HG03066 (cell line): ENCODE measurements at regions not wholly inside any gene's neighbourhood (a gene's known extent, or its start where the extent isn't known, plus 50 kb on each side); places are given as distances from the start of the nearest gene placed in this dataset.

Source experiments
- ATAC-seq: cut with Tn5 transposase; IDR thresholded peaks from one replicate; pipeline ENCODE4 v1.9.1; 2021; ENCODE audit warnings: low read depth; ENCODE audit not compliant: unreplicated experiment

DNA sequence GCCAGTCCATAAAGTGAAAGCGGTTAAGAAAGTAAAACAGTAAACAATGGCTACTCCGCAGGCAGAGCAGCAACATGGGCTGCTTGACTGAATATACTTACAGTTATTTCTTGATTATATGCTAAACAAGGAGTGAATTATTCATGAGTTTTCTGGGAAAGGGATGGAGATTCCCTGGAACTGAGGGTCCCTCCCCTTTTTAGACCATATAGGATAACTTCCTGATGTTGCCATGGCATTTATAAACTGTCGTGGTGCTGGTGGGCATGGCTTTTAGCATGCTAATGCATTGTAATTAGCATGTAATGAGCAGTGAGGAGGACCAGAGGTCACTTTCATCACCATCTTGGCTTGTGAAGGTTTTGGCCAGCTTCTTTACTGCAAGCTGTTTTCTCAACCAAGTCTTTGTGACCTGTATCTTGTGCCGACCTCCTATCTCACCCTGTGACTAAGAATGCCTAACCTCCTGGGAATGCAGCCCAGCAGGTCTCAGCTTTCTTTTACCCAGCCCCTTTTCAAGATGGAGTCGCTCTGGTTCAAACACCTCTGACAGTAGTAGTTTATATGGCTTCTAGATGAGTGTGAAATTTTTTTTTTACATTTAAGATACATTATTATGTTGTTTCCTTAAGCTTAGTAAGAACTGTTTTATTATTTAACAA lies 514.8 kb upstream of the TENM3 start:
- no peak for ATAC-seq

DNA sequence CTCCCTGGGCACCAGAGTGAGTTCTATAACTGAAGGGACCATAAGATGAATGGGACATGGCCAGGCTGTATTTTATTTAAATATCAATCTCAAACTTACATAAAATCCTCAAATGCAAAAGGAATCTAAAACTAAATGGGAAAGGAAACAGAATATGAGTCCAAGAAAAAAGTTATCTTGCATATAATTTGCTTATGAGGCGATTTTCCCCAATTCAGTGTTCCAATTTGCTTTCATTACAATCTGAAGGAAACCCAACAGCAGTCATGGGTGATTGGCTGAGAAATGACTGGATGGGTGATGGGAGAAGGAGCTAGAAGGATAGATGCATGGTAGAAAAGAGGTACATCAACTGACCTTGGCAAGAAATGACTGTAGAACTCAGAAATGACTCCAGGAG lies 511.3 kb upstream of the TENM3 start:
- no peak for ATAC-seq

DNA sequence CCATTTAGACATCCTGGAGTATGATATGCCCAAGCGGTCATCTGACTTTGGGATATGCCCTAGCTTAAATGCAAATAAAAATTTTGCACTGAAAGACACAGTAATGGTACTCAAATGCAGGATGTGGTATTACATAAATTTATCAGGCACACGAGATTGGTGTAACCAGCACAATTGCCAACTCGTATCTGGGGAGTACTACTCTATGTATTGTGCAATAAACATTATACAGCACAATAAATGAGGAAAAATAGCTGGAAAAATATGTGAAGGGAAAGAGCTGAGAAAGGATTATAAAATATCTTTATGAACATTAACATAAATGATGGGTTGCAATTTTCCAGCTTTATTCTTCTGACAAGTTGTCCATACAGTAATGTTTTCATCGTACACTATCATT lies 505.5 kb upstream of the TENM3 start:
- ATAC-seq = no peak

DNA sequence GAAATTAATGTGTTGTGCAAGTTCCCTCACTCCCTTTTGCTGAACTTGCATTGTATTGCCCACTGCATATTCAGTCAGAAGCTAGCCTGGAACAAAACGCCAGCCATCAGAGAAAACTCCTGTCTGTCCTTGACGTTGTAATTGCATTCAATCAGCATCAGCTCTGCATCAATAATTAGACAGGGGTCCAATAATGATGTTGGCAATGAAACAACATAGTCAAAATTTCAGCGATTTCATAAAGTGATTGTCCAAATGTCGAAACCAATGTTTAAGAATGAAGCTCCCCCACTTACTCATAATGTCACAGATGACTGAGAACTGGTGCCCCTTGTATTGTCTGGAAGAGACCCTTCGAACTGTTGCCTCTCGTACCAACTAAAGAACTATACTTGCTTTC lies 504.2 kb upstream of the TENM3 start:
- no peak for ATAC-seq

GRCh38 chr4:181741513-181741912 lies 501.7 kb upstream of the TENM3 start:
- no peak for ATAC-seq

GRCh38 chr4:181745933-181746625 lies 497.1 kb upstream of the TENM3 start:
- no peak for ATAC-seq

DNA sequence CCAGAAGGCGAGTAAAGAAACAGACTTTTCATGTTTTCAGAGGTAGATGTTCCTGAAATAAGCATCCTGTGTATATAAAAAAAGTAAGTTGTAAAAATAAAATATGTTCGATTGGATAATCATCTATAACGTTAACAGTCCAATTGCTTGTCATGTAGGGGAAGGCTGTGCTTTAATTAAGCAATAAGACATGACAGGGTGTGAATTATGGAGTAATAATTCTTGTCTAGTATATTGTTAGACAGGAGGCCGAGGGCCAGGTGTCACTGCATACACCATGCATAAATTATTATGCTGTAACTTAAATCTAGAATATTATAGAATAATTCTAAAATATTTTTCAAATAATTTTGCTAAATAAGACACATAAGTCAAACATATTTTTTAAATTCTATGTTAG lies 494.6 kb upstream of the TENM3 start:
- ATAC-seq = no peak

DNA sequence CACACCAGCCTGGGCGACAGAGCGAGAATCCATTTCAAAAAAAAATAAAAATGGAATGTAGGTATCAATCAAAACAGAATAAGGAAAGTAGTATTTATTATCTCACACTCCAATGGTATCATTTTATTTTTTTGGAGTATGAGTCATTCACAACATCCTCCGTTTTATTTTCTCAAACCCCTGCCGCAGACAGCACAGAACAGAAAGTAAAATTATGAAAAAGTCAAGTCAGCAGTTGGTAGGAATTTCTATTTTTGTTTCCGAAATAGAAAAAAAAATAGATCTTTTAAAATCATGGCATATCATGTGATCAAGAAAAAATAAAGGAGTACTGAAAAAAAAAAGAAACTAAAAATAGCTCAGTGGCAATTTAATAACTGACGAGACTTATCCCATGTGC lies 490.7 kb upstream of the TENM3 start:
- ATAC-seq = no peak

DNA sequence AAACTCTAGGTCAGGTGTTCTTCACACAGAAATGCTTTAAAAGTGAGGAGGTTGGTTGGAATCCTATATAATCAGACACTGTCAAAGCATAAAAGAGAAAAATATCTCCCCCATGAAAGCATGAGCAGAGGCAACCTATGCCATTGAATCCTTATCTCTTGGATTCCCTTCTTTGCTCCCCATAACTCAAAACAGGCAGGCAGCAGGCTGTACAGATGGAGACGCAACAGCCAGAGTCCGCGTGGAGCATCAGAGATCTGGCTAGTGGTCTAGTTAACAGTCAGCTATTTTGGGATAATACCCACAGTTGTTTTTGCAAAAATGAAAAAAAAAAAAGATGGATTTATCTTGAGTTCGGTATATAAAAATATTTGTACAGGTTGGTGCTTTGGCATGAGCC lies 490.0 kb upstream of the TENM3 start:
- ATAC-seq = no peak

DNA sequence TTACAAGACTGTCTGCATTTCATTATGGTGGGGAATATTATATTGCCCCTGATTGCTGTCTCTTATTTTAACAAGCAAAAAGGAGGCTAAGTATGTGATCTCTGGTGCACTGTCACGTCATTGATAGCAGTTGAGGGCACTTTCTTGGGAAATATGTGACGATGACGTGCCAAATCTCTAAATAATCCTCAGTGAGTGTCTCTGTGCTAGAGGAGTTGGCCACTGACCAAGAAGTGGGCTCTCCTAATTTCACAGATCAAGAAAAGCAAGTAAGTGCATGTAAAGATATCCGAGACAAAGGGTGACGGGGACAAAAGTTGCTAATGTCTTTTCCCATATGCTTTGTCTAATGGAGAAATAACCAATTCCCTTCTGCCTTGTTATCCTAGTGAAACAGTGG lies 487.4 kb upstream of the TENM3 start:
- no peak for ATAC-seq

GRCh38 chr4:181756451-181757095 lies 486.6 kb upstream of the TENM3 start:
- ATAC-seq = no peak

GRCh38 chr4:181757098-181757497 lies 486.1 kb upstream of the TENM3 start:
- ATAC-seq = no peak

GRCh38 chr4:181757910-181758660 lies 485.1 kb upstream of the TENM3 start:
- no peak for ATAC-seq

- no peak for ATAC-seq
Observed at GRCh38 chr4:181760560-181760959, 482.6 kb upstream of the TENM3 start.

DNA sequence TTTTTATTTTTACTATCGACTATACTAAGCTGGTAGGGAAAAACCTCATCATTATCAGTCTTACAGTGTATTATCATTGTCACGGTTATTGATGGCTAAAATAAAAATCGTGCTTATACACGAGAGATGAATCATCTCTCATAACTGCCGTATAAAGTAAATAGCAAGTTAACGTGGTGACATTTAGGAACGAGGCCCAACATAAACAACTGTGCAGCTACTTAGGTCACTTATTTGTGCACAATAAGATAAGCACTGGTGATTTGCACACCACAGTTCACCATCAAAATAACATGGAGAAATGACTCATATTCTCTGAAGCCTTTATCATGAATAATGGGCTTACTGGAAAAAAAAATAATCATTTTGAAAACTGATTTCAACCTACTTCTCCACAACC lies 482.0 kb upstream of the TENM3 start:
- ATAC-seq = no peak

DNA sequence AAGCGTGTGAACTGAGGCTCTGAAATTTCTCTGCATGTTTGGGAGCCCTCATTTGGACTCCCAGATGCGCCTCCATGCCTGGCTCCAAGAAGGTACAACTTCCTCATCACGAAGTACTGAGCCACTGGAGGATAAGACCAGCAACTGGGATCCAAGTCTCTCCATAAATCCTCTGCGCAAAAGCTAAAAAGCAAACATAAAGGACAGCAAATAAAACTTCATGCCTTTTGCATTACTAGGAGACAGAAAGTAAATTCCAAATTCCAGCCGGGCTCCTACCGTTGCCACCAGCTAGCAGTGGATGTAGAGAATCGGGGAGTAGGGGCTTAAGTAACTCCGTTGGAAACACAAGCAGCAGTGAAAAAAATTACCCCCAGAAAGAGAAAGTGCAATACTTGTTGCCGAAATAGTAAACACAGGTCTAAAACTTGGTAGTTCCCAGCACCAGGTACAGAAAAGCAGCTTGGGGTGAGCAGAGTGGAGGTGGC lies 477.1 kb upstream of the TENM3 start:
- ATAC-seq = no peak

DNA sequence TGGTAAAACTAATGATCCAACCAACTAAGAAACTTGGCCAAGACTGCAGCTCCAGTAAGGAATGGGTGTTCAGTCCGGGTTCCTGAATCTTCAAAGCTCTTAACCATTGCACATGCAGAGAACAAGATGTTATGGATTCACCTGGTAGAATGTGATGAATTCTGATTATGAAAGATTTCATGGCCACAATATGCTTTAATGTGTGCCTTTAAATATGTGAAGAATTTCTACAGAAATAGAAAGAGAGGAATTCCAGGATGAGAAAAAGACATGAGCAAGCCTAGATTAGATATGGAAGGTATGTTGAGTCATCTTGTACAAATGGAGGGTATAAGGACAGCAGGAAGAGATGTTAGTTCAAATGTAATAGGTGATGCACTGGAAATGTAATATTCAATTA lies 472.2 kb upstream of the TENM3 start:
- ATAC-seq = no peak

- no peak for ATAC-seq
Observed at GRCh38 chr4:181775298-181775697, 467.9 kb upstream of the TENM3 start.

- no peak for ATAC-seq
Observed at GRCh38 chr4:181776264-181777054, 466.7 kb upstream of the TENM3 start.

GRCh38 chr4:181777518-181777917 lies 465.7 kb upstream of the TENM3 start:
- no peak for ATAC-seq
